ENCODE measurements at regions not wholly inside any gene's neighbourhood (a gene's known extent, or its start where the extent isn't known, plus 50 kb on each side); places are given as distances from the start of the nearest gene placed in this dataset.

- peak; percentile 29 for FAIRE-seq
Measured at GRCh38 chr16:86932130-86932982, 354.0 kb downstream of the FOXL1 start.

GRCh38 chr16:86934581-86935375 is 356.4 kb downstream of the FOXL1 start:
- Histone ChIP-seq H3K9me3 (ENCODE audit: insufficient read depth, low read depth, low read length) (peaks cover 10% of the 10 kb centered on the region), H3K4me1 (ENCODE audit: insufficient read depth, low read length) (peaks cover 34% of the 10 kb centered on the region), H4K20me1 (ENCODE audit: insufficient read depth, low read length) (no peaks in the 10 kb centered on the region), H3K36me3 (ENCODE audit: insufficient read depth, low read length) (no peaks in the 10 kb centered on the region), H3K9ac (ENCODE audit: low read length) (no peak overlapping the region), H3K4me3 (ENCODE audit: insufficient read depth, low read depth, low read length) (no peak overlapping the region), H3K27me3 (ENCODE audit: insufficient read depth, low read length) (no peaks in the 10 kb centered on the region), H3K27ac (ENCODE audit: low read depth, low read length) (no peak overlapping the region), H2AFZ (ENCODE audit: low read depth, low read length) (peak overlapping the region; percentile 20), H3K79me2 (ENCODE audit: insufficient read depth, low read length) (no peaks in the 10 kb centered on the region), H3K4me2 (ENCODE audit: low read length) (peak overlapping the region; percentile 2)
- Mint-ChIP-seq H3K27me3 (ENCODE audit: low read depth, unreplicated experiment) (peaks cover 18% of the 10 kb centered on the region), H3K4me1 (ENCODE audit: low read depth, unreplicated experiment) (peaks cover 4% of the 10 kb centered on the region), H3K36me3 (ENCODE audit: low read depth, unreplicated experiment) (peaks cover 6% of the 10 kb centered on the region), H3K4me3 (ENCODE audit: unreplicated experiment) (no peak overlapping the region), H3K9me3 (ENCODE audit: unreplicated experiment) (peaks cover 17% of the 10 kb centered on the region), H3K27ac (ENCODE audit: unreplicated experiment) (no peak overlapping the region)
- no peak for TF ChIP-seq EZH2 (IDR thresholded peaks at IDR 0.05; ENCODE audit: insufficient read depth, low read length)
- TF ChIP-seq CTCF (IDR thresholded peaks at IDR 0.05; ENCODE audit: insufficient read depth, low read depth, low read length) = no peak
- FAIRE-seq (no peak), DNase-seq (ENCODE audit: low read depth) (no peak)

More at GRCh38 chr16:86932130-86932982, 354.0 kb downstream of the FOXL1 start:
- TF ChIP-seq EZH2 (IDR thresholded peaks at IDR 0.05; ENCODE audit: insufficient read depth, low read length) (no peak), CTCF (IDR thresholded peaks at IDR 0.05; ENCODE audit: insufficient read depth, low read depth, low read length) (no peak)
- H3K36me3 Mint-ChIP-seq (ENCODE audit: low read depth, unreplicated experiment) = peaks cover 2% of the 10 kb centered on the region
- Histone ChIP-seq H3K27ac (ENCODE audit: low read depth, low read length) (peak overlapping the region; percentile 88), H4K20me1 (ENCODE audit: insufficient read depth, low read length) (no peaks in the 10 kb centered on the region), H3K9ac (ENCODE audit: low read length) (peak overlapping the region; percentile 83), H3K4me1 (ENCODE audit: insufficient read depth, low read length) (peaks cover 51% of the 10 kb centered on the region), H3K4me3 (ENCODE audit: insufficient read depth, low read depth, low read length) (peak overlapping the region; percentile 27), H2AFZ (ENCODE audit: low read depth, low read length) (peak overlapping the region; percentile 48), H3K36me3 (ENCODE audit: insufficient read depth, low read length) (no peaks in the 10 kb centered on the region), H3K4me2 (ENCODE audit: low read length) (peak overlapping the region; percentile 65), H3K27me3 (ENCODE audit: insufficient read depth, low read length) (no peaks in the 10 kb centered on the region), H3K9me3 (ENCODE audit: insufficient read depth, low read depth, low read length) (peaks cover 3% of the 10 kb centered on the region), H3K79me2 (ENCODE audit: insufficient read depth, low read length) (peaks cover 10% of the 10 kb centered on the region)
- peaks cover 6% of the 10 kb centered on the region for H3K9me3 Mint-ChIP-seq (ENCODE audit: unreplicated experiment)
- H3K4me3 Mint-ChIP-seq (ENCODE audit: unreplicated experiment) = no peak overlapping the region
- peaks cover 4% of the 10 kb centered on the region for H3K4me1 Mint-ChIP-seq (ENCODE audit: low read depth, unreplicated experiment)
- no peak for DNase-seq (ENCODE audit: low read depth)
- no peak overlapping the region for H3K27ac Mint-ChIP-seq (ENCODE audit: unreplicated experiment)
- H3K27me3 Mint-ChIP-seq (ENCODE audit: low read depth, unreplicated experiment) = peaks cover 21% of the 10 kb centered on the region

Data from astrocyte (in vitro differentiated cells and primary cell).